ENCODE measurements at regions not wholly inside any gene's neighbourhood (a gene's known extent, or its start where the extent isn't known, plus 50 kb on each side); places are given as distances from the start of the nearest gene placed in this dataset.

- no CpG with 5 or more reads among the region's 1 CpG for WGBS
- Histone ChIP-seq H3K23ac (ENCODE audit: low read length in 2 of 2) (no peak overlapping the region), H2BK12ac (ENCODE audit: low read length in 2 of 2) (no peak overlapping the region), H2BK120ac (ENCODE audit: low read depth, low read length) (no peak overlapping the region), H3K4me3 (ENCODE audit: insufficient read depth in 1 of 2, low read depth in 1 of 2, low read length in 2 of 2) (no peak overlapping the region), H3K9ac (ENCODE audit: low read length) (no peak overlapping the region), H4K8ac (ENCODE audit: low read length) (no peak overlapping the region), H3K14ac (ENCODE audit: low read length in 2 of 2) (no peak overlapping the region), H2AFZ (ENCODE audit: low read depth, low read length) (no peak overlapping the region), H3K4ac (ENCODE audit: low read depth in 1 of 2, low read length in 2 of 2) (no peak overlapping the region), H3K4me1 (ENCODE audit: control insufficient read depth, insufficient read depth, low read depth, low read length) (peaks cover 2% of the 10 kb centered on the region), H4K91ac (ENCODE audit: low read length) (no peak overlapping the region), H3K79me1 (replicated peaks; ENCODE audit: low read length, poor library complexity, severe bottlenecking) (no peaks in the 10 kb centered on the region), H3K27me3 (ENCODE audit: control insufficient read depth in 1 of 2, insufficient read depth in 1 of 2, low read length in 2 of 2) (peaks cover 0 to 9% of the 10 kb centered on the region in 2 experiments), H3K4me2 (ENCODE audit: low read length, poor library complexity, severe bottlenecking) (no peak overlapping the region), H2BK15ac (ENCODE audit: low read depth, poor library complexity, severe bottlenecking) (no peak overlapping the region), H3K18ac (ENCODE audit: low read depth in 1 of 2, low read length in 2 of 2) (no peak overlapping the region), H2AK5ac (ENCODE audit: low read length, severe bottlenecking) (no peak overlapping the region), H2BK5ac (ENCODE audit: low read depth, low read length, poor library complexity, severe bottlenecking) (no peak overlapping the region), H3K27ac (ENCODE audit: low read length, poor library complexity, severe bottlenecking) (no peak overlapping the region), H3K36me3 (ENCODE audit: control insufficient read depth in 1 of 2, insufficient read depth in 2 of 2, low read depth in 1 of 2, low read length in 2 of 2) (no peaks in the 10 kb centered on the region), H3K9me3 (ENCODE audit: control insufficient read depth, low read length) (no peaks in the 10 kb centered on the region)
- no peak for DNase-seq
Measured at GRCh38 chrX:38895775-38896174, 94.5 kb downstream of the MID1IP1 start.

GRCh38 chrX:38896724-38897298, 95.6 kb downstream of the MID1IP1 start:
- H3K4me2 ChIP-seq (ENCODE audit: low read length, poor library complexity, severe bottlenecking): no peak overlapping the region
- H2BK15ac ChIP-seq (ENCODE audit: low read depth, poor library complexity, severe bottlenecking): no peak overlapping the region
- no peak overlapping the region for H3K27ac ChIP-seq (ENCODE audit: low read length, poor library complexity, severe bottlenecking)
- H3K4me3 ChIP-seq (ENCODE audit: insufficient read depth in 1 of 2, low read depth in 1 of 2, low read length in 2 of 2): no peak overlapping the region
- H3K23ac ChIP-seq (ENCODE audit: low read length in 2 of 2): no peak overlapping the region
- no peak overlapping the region for H2BK5ac ChIP-seq (ENCODE audit: low read depth, low read length, poor library complexity, severe bottlenecking)
- no peak overlapping the region for H2AFZ ChIP-seq (ENCODE audit: low read depth, low read length)
- no peak overlapping the region for H3K14ac ChIP-seq (ENCODE audit: low read length in 2 of 2)
- no peaks in the 10 kb centered on the region for H3K79me1 ChIP-seq (replicated peaks; ENCODE audit: low read length, poor library complexity, severe bottlenecking)
- no peak overlapping the region for H2AK5ac ChIP-seq (ENCODE audit: low read length, severe bottlenecking)
- H4K91ac ChIP-seq (ENCODE audit: low read length): no peak overlapping the region
- H3K4ac ChIP-seq (ENCODE audit: low read depth in 1 of 2, low read length in 2 of 2): no peak overlapping the region
- H3K18ac ChIP-seq (ENCODE audit: low read depth in 1 of 2, low read length in 2 of 2): no peak overlapping the region
- WGBS: 97% methylated on average over 4 of the region's 4 CpGs
- H4K8ac ChIP-seq (ENCODE audit: low read length): no peak overlapping the region
- no peak overlapping the region for H2BK120ac ChIP-seq (ENCODE audit: low read depth, low read length)
- no peak for DNase-seq
- no peak overlapping the region for H3K9ac ChIP-seq (ENCODE audit: low read length)
- no peaks in the 10 kb centered on the region for H3K9me3 ChIP-seq (ENCODE audit: control insufficient read depth, low read length)
- no peaks in the 10 kb centered on the region for H3K4me1 ChIP-seq (ENCODE audit: control insufficient read depth, insufficient read depth, low read depth, low read length)
- peaks cover 0 to 9% of the 10 kb centered on the region in 2 experiments for H3K27me3 ChIP-seq (ENCODE audit: control insufficient read depth in 1 of 2, insufficient read depth in 1 of 2, low read length in 2 of 2)
- H3K36me3 ChIP-seq (ENCODE audit: control insufficient read depth in 1 of 2, insufficient read depth in 2 of 2, low read depth in 1 of 2, low read length in 2 of 2): no peaks in the 10 kb centered on the region
- H2BK12ac ChIP-seq (ENCODE audit: low read length in 2 of 2): no peak overlapping the region

- no peaks in the 10 kb centered on the region for H3K9me3 ChIP-seq (ENCODE audit: control insufficient read depth, low read length)
- no peak overlapping the region for H3K4ac ChIP-seq (ENCODE audit: low read depth in 1 of 2, low read length in 2 of 2)
- no peak overlapping the region for H3K4me2 ChIP-seq (ENCODE audit: low read length, poor library complexity, severe bottlenecking)
- no peak overlapping the region for H3K14ac ChIP-seq (ENCODE audit: low read length in 2 of 2)
- no peak overlapping the region for H2BK5ac ChIP-seq (ENCODE audit: low read depth, low read length, poor library complexity, severe bottlenecking)
- no peaks in the 10 kb centered on the region for H3K36me3 ChIP-seq (ENCODE audit: control insufficient read depth in 1 of 2, insufficient read depth in 2 of 2, low read depth in 1 of 2, low read length in 2 of 2)
- no peak overlapping the region for H3K23ac ChIP-seq (ENCODE audit: low read length in 2 of 2)
- no peak overlapping the region for H2AFZ ChIP-seq (ENCODE audit: low read depth, low read length)
- no peak overlapping the region for H3K9ac ChIP-seq (ENCODE audit: low read length)
- no peak overlapping the region for H3K4me3 ChIP-seq (ENCODE audit: insufficient read depth in 1 of 2, low read depth in 1 of 2, low read length in 2 of 2)
- H2BK12ac ChIP-seq (ENCODE audit: low read length in 2 of 2): no peak overlapping the region
- no peak overlapping the region for H2BK15ac ChIP-seq (ENCODE audit: low read depth, poor library complexity, severe bottlenecking)
- H4K8ac ChIP-seq (ENCODE audit: low read length): no peak overlapping the region
- 93% methylated on average over 3 of the region's 6 CpGs for WGBS
- H3K27me3 ChIP-seq (ENCODE audit: control insufficient read depth in 1 of 2, insufficient read depth in 1 of 2, low read length in 2 of 2): peaks cover 0 to 9% of the 10 kb centered on the region in 2 experiments
- H2AK5ac ChIP-seq (ENCODE audit: low read length, severe bottlenecking): no peak overlapping the region
- H3K79me1 ChIP-seq (replicated peaks; ENCODE audit: low read length, poor library complexity, severe bottlenecking): no peaks in the 10 kb centered on the region
- no peak overlapping the region for H3K18ac ChIP-seq (ENCODE audit: low read depth in 1 of 2, low read length in 2 of 2)
- no peak overlapping the region for H4K91ac ChIP-seq (ENCODE audit: low read length)
- no peak overlapping the region for H2BK120ac ChIP-seq (ENCODE audit: low read depth, low read length)
- DNase-seq: no peak
- no peaks in the 10 kb centered on the region for H3K4me1 ChIP-seq (ENCODE audit: control insufficient read depth, insufficient read depth, low read depth, low read length)
- H3K27ac ChIP-seq (ENCODE audit: low read length, poor library complexity, severe bottlenecking): no peak overlapping the region
Measured at GRCh38 chrX:38898261-38898660, 97.0 kb downstream of the MID1IP1 start.

GRCh38 chrX:38899650-38900049, 98.4 kb downstream of the MID1IP1 start:
- Histone ChIP-seq H3K4me3 (ENCODE audit: insufficient read depth in 1 of 2, low read depth in 1 of 2, low read length in 2 of 2) (no peak overlapping the region), H2BK120ac (ENCODE audit: low read depth, low read length) (no peak overlapping the region), H2BK12ac (ENCODE audit: low read length in 2 of 2) (no peak overlapping the region), H3K4ac (ENCODE audit: low read depth in 1 of 2, low read length in 2 of 2) (no peak overlapping the region), H3K14ac (ENCODE audit: low read length in 2 of 2) (no peak overlapping the region), H3K79me1 (replicated peaks; ENCODE audit: low read length, poor library complexity, severe bottlenecking) (no peaks in the 10 kb centered on the region), H3K4me1 (ENCODE audit: control insufficient read depth, insufficient read depth, low read depth, low read length) (no peaks in the 10 kb centered on the region), H3K9me3 (ENCODE audit: control insufficient read depth, low read length) (no peaks in the 10 kb centered on the region), H4K91ac (ENCODE audit: low read length) (no peak overlapping the region), H3K36me3 (ENCODE audit: control insufficient read depth in 1 of 2, insufficient read depth in 2 of 2, low read depth in 1 of 2, low read length in 2 of 2) (no peaks in the 10 kb centered on the region), H3K9ac (ENCODE audit: low read length) (no peak overlapping the region), H2BK5ac (ENCODE audit: low read depth, low read length, poor library complexity, severe bottlenecking) (no peak overlapping the region), H3K27ac (ENCODE audit: low read length, poor library complexity, severe bottlenecking) (no peak overlapping the region), H2BK15ac (ENCODE audit: low read depth, poor library complexity, severe bottlenecking) (no peak overlapping the region), H3K18ac (ENCODE audit: low read depth in 1 of 2, low read length in 2 of 2) (no peak overlapping the region), H3K27me3 (ENCODE audit: control insufficient read depth in 1 of 2, insufficient read depth in 1 of 2, low read length in 2 of 2) (peaks cover 0 to 9% of the 10 kb centered on the region in 2 experiments), H4K8ac (ENCODE audit: low read length) (no peak overlapping the region), H3K4me2 (ENCODE audit: low read length, poor library complexity, severe bottlenecking) (no peak overlapping the region), H3K23ac (ENCODE audit: low read length in 2 of 2) (no peak overlapping the region), H2AK5ac (ENCODE audit: low read length, severe bottlenecking) (no peak overlapping the region), H2AFZ (ENCODE audit: low read depth, low read length) (no peak overlapping the region)
- WGBS: no CpG with 5 or more reads among the region's 1 CpG
- DNase-seq: no peak
